Panc1 (cell line): ENCODE measurements at regions not wholly inside any gene's neighbourhood (a gene's known extent, or its start where the extent isn't known, plus 50 kb on each side); places are given as distances from the start of the nearest gene placed in this dataset.

Experiments
- ATAC-seq: fragments of 200-7000 bp; cut with Tn5 transposase; 2 replicates; pipeline ENCODE4 v1.9.1; 2020; ENCODE audit warnings: mild to moderate bottlenecking, moderate library complexity
- BruUV-seq: library from RNA; stranded (reverse); fragments of 400-500 nt; replicated peaks from 2 replicates; lab custom pipeline; 2021; lab: Mats Ljungman, UMichigan
- CTCF ChIA-PET: fragments of 300-600 bp; sonication (Branson Sonifier 250); formaldehyde crosslinking; loops from one replicate; lab custom pipeline; 2022; ENCODE audit warnings: antibody characterized with exemption; lab: Charles Lee
- POLR2A ChIA-PET: fragments of 300-600 bp; sonication (Branson Sonifier 250); formaldehyde crosslinking; loops from one replicate; lab custom pipeline; 2022; ENCODE audit warnings: antibody characterized with exemption; lab: Charles Lee
- DNase-seq: peaks from one replicate; pipeline ENCODE4 v3.0.0-alpha.2; 2010; ENCODE audit warnings: low read depth, low spot score
- H3K27ac ChIP-seq: 2 replicates; pipeline ENCODE4 v1.5.1; 2011; ENCODE audit warnings: mild to moderate bottlenecking, low read length, inconsistent platforms
- H3K27me3 ChIP-seq: fragments of 200-500 bp; sonication (Bioruptor generic); 2 replicates; pipeline ENCODE4 v1.6.0; 2014; ENCODE audit warnings: low read length, inconsistent platforms; ENCODE audit not compliant: control insufficient read depth, insufficient read depth
- H3K36me3 ChIP-seq: fragments of 200-500 bp; sonication (Bioruptor generic); 2 replicates; pipeline ENCODE4 v1.5.1; 2014; ENCODE audit warnings: inconsistent platforms, mild to moderate bottlenecking, low read length, moderate library complexity; ENCODE audit not compliant: control insufficient read depth, insufficient read depth
- H3K4me1 ChIP-seq: 2 replicates; pipeline ENCODE4 v1.5.1; 2011; ENCODE audit warnings: inconsistent platforms, mild to moderate bottlenecking, low read length, moderate library complexity; ENCODE audit not compliant: control insufficient read depth, insufficient read depth
- H3K4me3 ChIP-seq, 2 experiments: 2 replicates each; pipeline ENCODE4 v1.5.1; 2011 to 2012; ENCODE audit warnings: low read depth in 2 of 2, low read length in 2 of 2, mild to moderate bottlenecking in 2 of 2, inconsistent platforms in 1 of 2, moderate library complexity in 1 of 2
- H3K9me3 ChIP-seq: fragments of 200-500 bp; sonication (Bioruptor generic); 2 replicates; pipeline ENCODE4 v1.5.1; 2014; ENCODE audit warnings: low read depth, mild to moderate bottlenecking, inconsistent platforms, low read length, moderate library complexity; ENCODE audit not compliant: control insufficient read depth, insufficient read depth
- POLR2AphosphoS5 ChIP-seq: IDR thresholded peaks from 2 replicates; pipeline ENCODE4 v1.6.1; 2012; ENCODE audit warnings: mild to moderate bottlenecking, low read depth, low read length, moderate library complexity
- REST ChIP-seq, 2 experiments: IDR thresholded peaks; 2 replicates each; pipeline ENCODE4 v1.6.1; 2011 to 2012; ENCODE audit warnings: low read depth in 2 of 2, control low read depth in 1 of 2, low read length in 1 of 2, mild to moderate bottlenecking in 1 of 2, moderate library complexity in 1 of 2; ENCODE audit not compliant: insufficient read depth in 1 of 2
- SIN3A ChIP-seq: IDR thresholded peaks from 2 replicates; pipeline ENCODE4 v1.6.1; 2012; ENCODE audit warnings: low read depth, mild to moderate bottlenecking, low read length, moderate library complexity, borderline replicate concordance; ENCODE audit not compliant: insufficient read depth
- TCF7L2 ChIP-seq: IDR thresholded peaks from 2 replicates; pipeline ENCODE4 v1.6.1; 2011; ENCODE audit warnings: mild to moderate bottlenecking, low read depth, low read length, inconsistent platforms
- in situ Hi-C: cut with HindIII; loops from 2 replicates; pipeline ENCODE4 v1.10.0; 2016; ENCODE audit warnings: low sequenced_read_pairs, low pct_unique_long_range_greater_than_20kb
- intact Hi-C: fragments of 100-400 bp; cut with micrococcal nuclease; formaldehyde crosslinking; loops from one replicate; pipeline ENCODE4 v1.10.0; 2022; ENCODE audit not compliant: unreplicated experiment
- TF ChIP-seq, protein P1 (sequence below): fragments of 450-650 bp; IDR thresholded peaks from 2 replicates; pipeline ENCODE4 v1.5.1; 2017; ENCODE audit warnings: mild to moderate bottlenecking

GRCh38 chr13:23988546-23989122 is 91.3 kb upstream of the C1QTNF9B start:
- H3K4me3 ChIP-seq = no peak overlapping the region
- no peaks in the 10 kb centered on the region for H3K36me3 ChIP-seq
- intact Hi-C loops = no loop called here
- DNase-seq (no peak), ATAC-seq (no peak)
- H3K27ac ChIP-seq = no peak overlapping the region
- H3K9me3 ChIP-seq = no peaks in the 10 kb centered on the region
- H3K4me1 ChIP-seq = no peaks in the 10 kb centered on the region
- H3K27me3 ChIP-seq = no peaks in the 10 kb centered on the region
- no TSS peak for BruUV-seq
- ChIA-PET POLR2A (no interaction called here), CTCF (no interaction called here)
- in situ Hi-C loops = no loop called here
- TF ChIP-seq REST (IDR thresholded peaks at IDR 0.05; ENCODE audit: insufficient read depth in 1 of 2, low read depth in 2 of 2, low read length in 1 of 2) (no peak), POLR2AphosphoS5 (no peak), TCF7L2 (no peak), SIN3A (no peak)
- TF ChIP-seq, protein P1, sequence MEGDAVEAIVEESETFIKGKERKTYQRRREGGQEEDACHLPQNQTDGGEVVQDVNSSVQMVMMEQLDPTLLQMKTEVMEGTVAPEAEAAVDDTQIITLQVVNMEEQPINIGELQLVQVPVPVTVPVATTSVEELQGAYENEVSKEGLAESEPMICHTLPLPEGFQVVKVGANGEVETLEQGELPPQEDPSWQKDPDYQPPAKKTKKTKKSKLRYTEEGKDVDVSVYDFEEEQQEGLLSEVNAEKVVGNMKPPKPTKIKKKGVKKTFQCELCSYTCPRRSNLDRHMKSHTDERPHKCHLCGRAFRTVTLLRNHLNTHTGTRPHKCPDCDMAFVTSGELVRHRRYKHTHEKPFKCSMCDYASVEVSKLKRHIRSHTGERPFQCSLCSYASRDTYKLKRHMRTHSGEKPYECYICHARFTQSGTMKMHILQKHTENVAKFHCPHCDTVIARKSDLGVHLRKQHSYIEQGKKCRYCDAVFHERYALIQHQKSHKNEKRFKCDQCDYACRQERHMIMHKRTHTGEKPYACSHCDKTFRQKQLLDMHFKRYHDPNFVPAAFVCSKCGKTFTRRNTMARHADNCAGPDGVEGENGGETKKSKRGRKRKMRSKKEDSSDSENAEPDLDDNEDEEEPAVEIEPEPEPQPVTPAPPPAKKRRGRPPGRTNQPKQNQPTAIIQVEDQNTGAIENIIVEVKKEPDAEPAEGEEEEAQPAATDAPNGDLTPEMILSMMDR = no peak

DNA sequence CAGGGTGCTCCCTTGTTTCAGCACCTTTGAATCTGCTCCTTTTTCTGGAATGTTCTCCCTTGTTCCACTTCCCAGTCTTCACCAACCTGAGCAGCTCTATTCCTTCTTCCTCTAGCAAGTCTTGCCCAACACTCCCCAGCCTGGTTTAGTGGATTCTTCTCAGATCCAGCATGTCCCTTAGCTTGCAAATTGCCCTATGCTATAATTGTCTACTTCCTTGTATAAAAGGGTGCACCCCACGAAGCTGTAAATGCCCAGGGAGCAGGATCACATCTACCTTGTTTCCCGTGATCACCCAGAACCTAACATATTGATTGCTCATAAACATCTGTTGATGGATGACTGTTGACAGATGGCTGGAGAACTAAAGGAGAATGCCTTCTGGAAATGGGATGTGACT is 93.2 kb upstream of the C1QTNF9B start:
- TF ChIP-seq SIN3A = no peak
- no peak for TF ChIP-seq POLR2AphosphoS5
- TF ChIP-seq, protein P1 = no peak
- TF ChIP-seq REST (IDR thresholded peaks at IDR 0.05; ENCODE audit: insufficient read depth in 1 of 2, low read depth in 2 of 2, low read length in 1 of 2) = no peak
- no peak for TF ChIP-seq TCF7L2
- CTCF ChIA-PET = no interaction called here
- BruUV-seq = no TSS peak
- Histone ChIP-seq H3K9me3 (no peaks in the 10 kb centered on the region), H3K36me3 (no peaks in the 10 kb centered on the region), H3K27me3 (no peaks in the 10 kb centered on the region), H3K4me1 (no peaks in the 10 kb centered on the region), H3K27ac (no peak overlapping the region), H3K4me3 (no peak overlapping the region)
- POLR2A ChIA-PET = no interaction called here
- no peak for DNase-seq
- no peak for ATAC-seq
- in situ Hi-C loops = no loop called here
- intact Hi-C loops = no loop called here
